H9 (cell line): ENCODE measurements at regions not wholly inside any gene's neighbourhood (a gene's known extent, or its start where the extent isn't known, plus 50 kb on each side); places are given as distances from the start of the nearest gene placed in this dataset.

Experiments
- DNase-seq: peaks from one replicate; pipeline ENCODE4 v3.0.0-alpha.2; 2017
- H2AFZ ChIP-seq: one replicate; pipeline ENCODE4 v1.6.1; 2013; ENCODE audit warnings: mild to moderate bottlenecking, low read length, control low read depth, moderate library complexity
- H2AK5ac ChIP-seq: 2 replicates; pipeline ENCODE4 v1.6.1; 2013; ENCODE audit warnings: low read length, control low read depth, mixed read lengths; ENCODE audit not compliant: insufficient read length
- H2BK120ac ChIP-seq: one replicate; pipeline ENCODE4 v1.6.1; 2013; ENCODE audit warnings: low read depth, mild to moderate bottlenecking, low read length, control low read depth, inconsistent platforms; ENCODE audit not compliant: poor library complexity, severe bottlenecking
- H2BK12ac ChIP-seq: 2 replicates; pipeline ENCODE4 v1.6.1; 2013; ENCODE audit warnings: low read length, control low read depth, mixed read lengths, low read depth; ENCODE audit not compliant: insufficient read length
- H2BK15ac ChIP-seq: 2 replicates; pipeline ENCODE4 v1.6.1; 2013; ENCODE audit warnings: low read depth, low read length, control low read depth
- H2BK20ac ChIP-seq: one replicate; pipeline ENCODE4 v1.6.1; 2013; ENCODE audit warnings: low read depth, mild to moderate bottlenecking, low read length, control low read depth, inconsistent platforms; ENCODE audit not compliant: poor library complexity, severe bottlenecking
- H2BK5ac ChIP-seq: 2 replicates; pipeline ENCODE4 v1.6.1; 2013; ENCODE audit warnings: low read length, control low read depth, mixed read lengths; ENCODE audit not compliant: insufficient read length
- H3K14ac ChIP-seq: 2 replicates; pipeline ENCODE4 v1.6.1; 2013; ENCODE audit warnings: low read length, control low read depth; ENCODE audit not compliant: insufficient read depth
- H3K18ac ChIP-seq: 2 replicates; pipeline ENCODE4 v1.6.1; 2013; ENCODE audit warnings: low read depth, mild to moderate bottlenecking, mixed read lengths, low read length, control low read depth; ENCODE audit not compliant: insufficient read length
- H3K23ac ChIP-seq: 2 replicates; pipeline ENCODE4 v1.6.1; 2013; ENCODE audit warnings: low read length, control low read depth, mixed read lengths, low read depth; ENCODE audit not compliant: insufficient read length
- H3K23me2 ChIP-seq: 2 replicates; pipeline ENCODE4 v1.6.1; 2013; ENCODE audit warnings: low read depth, mild to moderate bottlenecking, mixed read lengths, low read length, control low read depth; ENCODE audit not compliant: insufficient read length, poor library complexity, severe bottlenecking
- H3K27ac ChIP-seq: 2 replicates; pipeline ENCODE4 v1.5.1; 2013; ENCODE audit warnings: low read length, control low read depth, mixed read lengths, low read depth; ENCODE audit not compliant: insufficient read length
- H3K27me3 ChIP-seq: 2 replicates; pipeline ENCODE4 v1.6.1; 2013; ENCODE audit warnings: low read length, control low read depth, inconsistent platforms; ENCODE audit not compliant: insufficient read depth
- H3K4ac ChIP-seq: 2 replicates; pipeline ENCODE4 v1.6.1; 2013; ENCODE audit warnings: low read depth, mild to moderate bottlenecking, control low read depth, inconsistent platforms, low read length, moderate library complexity
- H3K4me1 ChIP-seq: 2 replicates; pipeline ENCODE4 v1.6.1; 2013; ENCODE audit warnings: low read length, control low read depth, inconsistent platforms; ENCODE audit not compliant: insufficient read depth
- H3K4me2 ChIP-seq: 2 replicates; pipeline ENCODE4 v1.6.1; 2013; ENCODE audit warnings: low read length, control low read depth, mixed read lengths; ENCODE audit not compliant: insufficient read length, insufficient read depth
- H3K56ac ChIP-seq: 2 replicates; pipeline ENCODE4 v1.6.1; 2013; ENCODE audit warnings: low read depth, mild to moderate bottlenecking, mixed read lengths, low read length, control low read depth; ENCODE audit not compliant: insufficient read length
- H3K79me1 ChIP-seq: 2 replicates; pipeline ENCODE4 v1.6.1; 2013; ENCODE audit warnings: low read depth, mild to moderate bottlenecking, moderate library complexity, low read length, control low read depth, inconsistent platforms; ENCODE audit not compliant: insufficient read depth, poor library complexity, severe bottlenecking
- H3K79me2 ChIP-seq: 2 replicates; pipeline ENCODE4 v1.6.1; 2013; ENCODE audit warnings: low read length, control low read depth, inconsistent platforms; ENCODE audit not compliant: insufficient read depth
- H3K9ac ChIP-seq: 2 replicates; pipeline ENCODE4 v1.6.1; 2013; ENCODE audit warnings: low read length, control low read depth, mixed read lengths; ENCODE audit not compliant: insufficient read length; ENCODE audit errors: extremely low read depth
- H3K9me3 ChIP-seq: one replicate; pipeline ENCODE4 v1.6.1; 2013; ENCODE audit warnings: low read depth, low read length, inconsistent platforms; ENCODE audit not compliant: control insufficient read depth
- H3T11ph ChIP-seq: one replicate; pipeline ENCODE4 v1.6.1; 2013; ENCODE audit warnings: mild to moderate bottlenecking, low read length, control low read depth, inconsistent platforms
- H4K20me1 ChIP-seq: one replicate; pipeline ENCODE4 v1.6.1; 2013; ENCODE audit not compliant: control insufficient read depth, insufficient read length, insufficient read depth
- H4K5ac ChIP-seq: 2 replicates; pipeline ENCODE4 v1.6.1; 2013; ENCODE audit warnings: low read depth, mild to moderate bottlenecking, mixed read lengths, low read length, control low read depth; ENCODE audit not compliant: insufficient read length
- H4K8ac ChIP-seq: replicated peaks from 2 replicates; pipeline ENCODE4 v1.6.1; 2013; ENCODE audit warnings: low read length, control low read depth, mixed read lengths, low read depth; ENCODE audit not compliant: insufficient read length
- H4K91ac ChIP-seq: 2 replicates; pipeline ENCODE4 v1.6.1; 2013; ENCODE audit warnings: low read depth, mild to moderate bottlenecking, moderate library complexity, mixed read lengths, low read length, control low read depth; ENCODE audit not compliant: insufficient read length
- H3K27ac Mint-ChIP-seq, 3 experiments: 2 replicates in 2 of 3; 3 replicates in 1 of 3; pipeline ENCODE4 v1.8.0; 2020 to 2021; ENCODE audit warnings: mixed read lengths in 3 of 3, mild to moderate bottlenecking in 1 of 3, moderate library complexity in 1 of 3
- H3K27me3 Mint-ChIP-seq: 2 replicates; pipeline ENCODE4 v1.8.0; 2021; ENCODE audit warnings: low read depth, mild to moderate bottlenecking, moderate library complexity, mixed read lengths
- H3K36me3 Mint-ChIP-seq, 3 experiments: 2 replicates in 2 of 3; 3 replicates in 1 of 3; pipeline ENCODE4 v1.8.0; 2020 to 2021; ENCODE audit warnings: low read depth in 3 of 3, mixed read lengths in 3 of 3; ENCODE audit not compliant: insufficient read depth in 1 of 3
- H3K4me1 Mint-ChIP-seq, 2 experiments: 2 replicates each; pipeline ENCODE4 v1.8.0; 2020; ENCODE audit warnings: mixed read lengths in 2 of 2
- H3K4me3 Mint-ChIP-seq, 2 experiments: 2 replicates in 1 of 2; 3 replicates in 1 of 2; pipeline ENCODE4 v1.8.0; 2020 to 2021; ENCODE audit warnings: mild to moderate bottlenecking in 2 of 2, mixed read lengths in 2 of 2, moderate library complexity in 1 of 2
- H3K9me3 Mint-ChIP-seq, 2 experiments: 2 replicates in 1 of 2; 3 replicates in 1 of 2; pipeline ENCODE4 v1.8.0; 2020; ENCODE audit warnings: mild to moderate bottlenecking in 2 of 2, mixed read lengths in 2 of 2, moderate library complexity in 1 of 2
- WGBS: extraction: QIAGEN DNeasy Blood & Tissue Kit; methylation state at CpG from one replicate; pipeline ENCODE4 v1.1.7; 2013; ENCODE audit warnings: missing lambda C conversion rate, low lambda C conversion rate, mixed read lengths; ENCODE audit not compliant: insufficient read length; ENCODE audit errors: extremely low coverage; 5-methylcytosine and 5-hydroxymethylcytosine counted together
- TF ChIP-seq, protein P1 (sequence below): fragments of 200-600 bp; sonication (generic); conservative IDR thresholded peaks from 3 replicates; pipeline ENCODE4 v1.8.0; 2021; ENCODE audit warnings: antibody characterized with exemption, mild to moderate bottlenecking

DNA sequence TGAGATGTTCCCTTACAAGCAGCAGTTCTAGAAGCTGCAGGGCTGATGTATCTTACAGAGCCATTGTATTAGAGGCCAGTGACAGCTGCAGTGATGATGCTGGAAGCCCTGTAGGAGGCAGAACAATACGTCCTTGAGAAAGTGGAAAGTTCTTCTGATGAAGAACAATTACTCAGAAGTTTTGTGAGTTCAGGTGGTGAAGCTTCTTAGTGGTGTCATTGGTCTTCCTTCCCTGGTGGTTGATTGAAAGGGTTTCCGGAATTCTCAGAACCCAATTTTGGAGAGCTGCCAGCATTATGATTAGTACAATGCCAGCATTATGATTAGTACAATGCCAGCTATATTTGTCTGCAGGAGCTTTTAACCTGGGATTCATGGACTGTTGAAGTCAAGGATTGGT lies 356.4 kb downstream of the MFSD1 start:
- H4K20me1 ChIP-seq = no peaks in the 10 kb centered on the region
- Mint-ChIP-seq H3K4me1 (peaks cover 3 to 4% of the 10 kb centered on the region in 2 experiments; a peak in 3 of 4 replicates), H3K4me3 (no peak overlapping the region), H3K27ac (no peak overlapping the region), H3K27me3 (no peaks in the 10 kb centered on the region), H3K9me3 (no peaks in the 10 kb centered on the region), H3K36me3 (no peaks in the 10 kb centered on the region)
- H2BK120ac ChIP-seq = no peak overlapping the region
- no CpG with 5 or more reads among the region's 2 CpGs for WGBS
- H3K23ac ChIP-seq = no peak overlapping the region
- H3K18ac ChIP-seq = no peak overlapping the region
- no peaks in the 10 kb centered on the region for H3K79me1 ChIP-seq
- H2BK5ac ChIP-seq = no peak overlapping the region
- no peaks in the 10 kb centered on the region for H3K79me2 ChIP-seq
- no peak overlapping the region for H2AFZ ChIP-seq
- no peak overlapping the region for H2BK15ac ChIP-seq
- H4K91ac ChIP-seq = no peak overlapping the region
- no peak overlapping the region for H3K9ac ChIP-seq
- no peak overlapping the region for H3K14ac ChIP-seq
- H3K23me2 ChIP-seq = no peaks in the 10 kb centered on the region
- H3K27ac ChIP-seq = no peak overlapping the region
- TF ChIP-seq, protein P1, sequence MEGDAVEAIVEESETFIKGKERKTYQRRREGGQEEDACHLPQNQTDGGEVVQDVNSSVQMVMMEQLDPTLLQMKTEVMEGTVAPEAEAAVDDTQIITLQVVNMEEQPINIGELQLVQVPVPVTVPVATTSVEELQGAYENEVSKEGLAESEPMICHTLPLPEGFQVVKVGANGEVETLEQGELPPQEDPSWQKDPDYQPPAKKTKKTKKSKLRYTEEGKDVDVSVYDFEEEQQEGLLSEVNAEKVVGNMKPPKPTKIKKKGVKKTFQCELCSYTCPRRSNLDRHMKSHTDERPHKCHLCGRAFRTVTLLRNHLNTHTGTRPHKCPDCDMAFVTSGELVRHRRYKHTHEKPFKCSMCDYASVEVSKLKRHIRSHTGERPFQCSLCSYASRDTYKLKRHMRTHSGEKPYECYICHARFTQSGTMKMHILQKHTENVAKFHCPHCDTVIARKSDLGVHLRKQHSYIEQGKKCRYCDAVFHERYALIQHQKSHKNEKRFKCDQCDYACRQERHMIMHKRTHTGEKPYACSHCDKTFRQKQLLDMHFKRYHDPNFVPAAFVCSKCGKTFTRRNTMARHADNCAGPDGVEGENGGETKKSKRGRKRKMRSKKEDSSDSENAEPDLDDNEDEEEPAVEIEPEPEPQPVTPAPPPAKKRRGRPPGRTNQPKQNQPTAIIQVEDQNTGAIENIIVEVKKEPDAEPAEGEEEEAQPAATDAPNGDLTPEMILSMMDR = no peak; the same call in 1 of the 3 replicates
- H3K9me3 ChIP-seq = no peaks in the 10 kb centered on the region
- no peak overlapping the region for H2BK12ac ChIP-seq
- no peak overlapping the region for H3K4ac ChIP-seq
- H3T11ph ChIP-seq = no peak overlapping the region
- no peak overlapping the region for H2AK5ac ChIP-seq
- H3K56ac ChIP-seq = no peak overlapping the region
- no peak for DNase-seq
- no peak overlapping the region for H4K5ac ChIP-seq
- no peak overlapping the region for H3K4me2 ChIP-seq
- H4K8ac ChIP-seq = no peak overlapping the region
- no peaks in the 10 kb centered on the region for H3K27me3 ChIP-seq
- no peak overlapping the region for H2BK20ac ChIP-seq
- no peaks in the 10 kb centered on the region for H3K4me1 ChIP-seq
